HepG2 (cell line): ENCODE measurements at regions not wholly inside any gene's neighbourhood (a gene's known extent, or its start where the extent isn't known, plus 50 kb on each side); places are given as distances from the start of the nearest gene placed in this dataset.

Experiments used
- ATAC-seq: fragments of 200-7000 bp; cut with Tn5 transposase; 3 replicates; pipeline ENCODE4 v1.9.1; 2020; ENCODE audit warnings: mild to moderate bottlenecking, moderate library complexity
- BruUV-seq: library from RNA; stranded (reverse); fragments of 400-500 nt; replicated peaks from 2 replicates; lab custom pipeline; 2021; lab: Mats Ljungman, UMichigan
- CTCF ChIA-PET: fragments of 300-600 bp; formaldehyde crosslinking; extraction: SDS; loops from one replicate; lab custom pipeline; 2021; ENCODE audit warnings: low total read pairs, inconsistent platforms, low intra/inter-chr PET ratio; lab: Yijun Ruan, JAX
- POLR2A ChIA-PET: fragments of 350-600 bp; sonication (Branson Sonifier 250); formaldehyde crosslinking; loops from one replicate; lab custom pipeline; 2020; ENCODE audit warnings: antibody characterized with exemption, inconsistent platforms; lab: Yijun Ruan, JAX
- DNase-seq: peaks from one replicate; pipeline ENCODE4 v3.0.0-alpha.2; 2015; ENCODE audit warnings: low spot score
- FAIRE-seq: peaks from 3 replicates; lab custom pipeline; 2011; peaks lifted over from hg19 to GRCh38; lab: Jason Lieb, UNC
- H2AFZ ChIP-seq: one replicate; pipeline ENCODE4 v1.6.1; 2011; ENCODE audit warnings: low read length, inconsistent platforms
- H3K27ac ChIP-seq: fragments of 300-600 bp; 3 replicates; pipeline ENCODE4 v1.8.0; 2011; ENCODE audit warnings: mixed run types, mild to moderate bottlenecking, mixed read lengths, low read length, inconsistent platforms; ENCODE audit not compliant: insufficient read depth; ENCODE audit errors: extremely low read length
- H3K27me3 ChIP-seq, 2 experiments: fragments of 200-600 bp in 1 of 2; 2 replicates in 1 of 2; 3 replicates in 1 of 2; pipeline versions ENCODE4 v1.6.0 to v1.8.0; 2011; ENCODE audit warnings: low read length in 2 of 2, mild to moderate bottlenecking in 2 of 2, moderate library complexity in 2 of 2, inconsistent platforms in 1 of 2; ENCODE audit not compliant: insufficient read depth in 2 of 2, control insufficient read depth in 1 of 2
- H3K36me3 ChIP-seq, 2 experiments: fragments of 200-600 bp in 1 of 2; replicated peaks in 1 of 2; 2 replicates in 1 of 2; 3 replicates in 1 of 2; pipeline versions ENCODE4 v1.5.1 to v1.8.0; 2011; ENCODE audit warnings: low read length in 2 of 2, inconsistent platforms in 1 of 2; ENCODE audit not compliant: insufficient read depth in 2 of 2, control insufficient read depth in 1 of 2
- H3K4me1 ChIP-seq: 2 replicates; pipeline ENCODE4 v1.5.1; 2012; ENCODE audit warnings: low read length, inconsistent platforms; ENCODE audit not compliant: insufficient read depth
- H3K4me2 ChIP-seq: 2 replicates; pipeline ENCODE4 v1.6.0; 2011; ENCODE audit warnings: low read depth, low read length, inconsistent platforms
- H3K4me3 ChIP-seq, 3 experiments: fragments of 200-600 bp in 1 of 3; sonication (generic), shearing (Covaris generic) in 1 of 3; replicated peaks in 1 of 3; 2 replicates each; pipeline ENCODE4 v1.5.1; 2011 to 2016; ENCODE audit warnings: low read length in 3 of 3, inconsistent platforms in 2 of 3, low read depth in 2 of 3, mild to moderate bottlenecking in 2 of 3, control low read depth in 1 of 3, mixed read lengths in 1 of 3; ENCODE audit not compliant: insufficient read depth in 1 of 3
- H3K79me2 ChIP-seq: one replicate; pipeline ENCODE4 v1.6.1; 2011; ENCODE audit warnings: low read length, inconsistent platforms; ENCODE audit not compliant: insufficient read depth
- H3K9ac ChIP-seq: 2 replicates; pipeline ENCODE4 v1.6.0; 2011; ENCODE audit warnings: mild to moderate bottlenecking, low read depth, low read length, inconsistent platforms; ENCODE audit not compliant: insufficient read depth
- H3K9me3 ChIP-seq: 2 replicates; pipeline ENCODE4 v1.5.1; 2012; ENCODE audit warnings: mild to moderate bottlenecking, low read length
- H4K20me1 ChIP-seq: 2 replicates; pipeline ENCODE4 v1.6.0; 2011; ENCODE audit warnings: inconsistent platforms, mild to moderate bottlenecking, low read length, moderate library complexity; ENCODE audit not compliant: insufficient read depth
- KDM1A ChIP-seq: IDR thresholded peaks from 2 replicates; pipeline ENCODE4 v1.6.1; 2016; ENCODE audit warnings: missing compliant biosample characterization
- MYNN ChIP-seq: sonication (generic); formaldehyde crosslinking; IDR thresholded peaks from 2 replicates; pipeline ENCODE4 v1.4.0; 2020; ENCODE audit warnings: mild to moderate bottlenecking, low read depth, missing genetic modification reagents
- PHF21A ChIP-seq: sonication (generic); formaldehyde crosslinking; IDR thresholded peaks from 2 replicates; pipeline ENCODE4 v1.5.0; 2020; ENCODE audit warnings: mild to moderate bottlenecking, missing genetic modification reagents
- POLR2A ChIP-seq, 2 experiments: IDR thresholded peaks; 2 replicates each; pipeline ENCODE4 v1.6.1; 2011; ENCODE audit warnings: low read depth in 2 of 2, low read length in 2 of 2, mild to moderate bottlenecking in 1 of 2, moderate library complexity in 1 of 2; ENCODE audit not compliant: insufficient read depth in 1 of 2
- SIX1 ChIP-seq: sonication (generic); formaldehyde crosslinking; IDR thresholded peaks from 2 replicates; pipeline ENCODE4 v1.4.0; 2020; ENCODE audit warnings: missing genetic modification reagents, borderline replicate concordance
- SMYD3 ChIP-seq: sonication (generic); formaldehyde crosslinking; IDR thresholded peaks from 2 replicates; pipeline ENCODE4 v1.8.1; 2023; ENCODE audit warnings: mild to moderate bottlenecking, missing genetic modification reagents
- ZNF317 ChIP-seq: sonication (generic); formaldehyde crosslinking; IDR thresholded peaks from 2 replicates; pipeline ENCODE4 v1.5.0; 2020; ENCODE audit warnings: mild to moderate bottlenecking, missing genetic modification reagents
- ZNF572 ChIP-seq: sonication (generic); formaldehyde crosslinking; IDR thresholded peaks from 2 replicates; pipeline ENCODE4 v1.5.1; 2020; ENCODE audit warnings: mild to moderate bottlenecking, missing genetic modification reagents
- ZNF652 ChIP-seq: IDR thresholded peaks from 2 replicates; pipeline ENCODE4 v1.6.1; 2016; ENCODE audit warnings: low read depth, borderline replicate concordance
- WGBS: methylation state at CpG from one replicate; pipeline ENCODE4 v1.1.6; 2017; ENCODE audit warnings: low lambda C conversion rate; 5-methylcytosine and 5-hydroxymethylcytosine counted together
- in situ Hi-C: cut with HindIII; loops from 2 replicates; pipeline ENCODE4 v1.10.0; 2017; ENCODE audit warnings: low pct_unique_long_range_greater_than_20kb; ENCODE audit not compliant: extremely low pct_ligation_motif_present
- intact Hi-C: fragments of 100-400 bp; cut with micrococcal nuclease; formaldehyde crosslinking; loops from one replicate; pipeline ENCODE4 v1.10.0; 2022; ENCODE audit not compliant: unreplicated experiment
- TF ChIP-seq, protein P1 (sequence below): sonication (generic); formaldehyde crosslinking; IDR thresholded peaks from 2 replicates; pipeline ENCODE4 v1.9.0; 2021; ENCODE audit warnings: missing genetic modification reagents, mild to moderate bottlenecking, borderline replicate concordance
- TF ChIP-seq, protein P2 (sequence below): IDR thresholded peaks from 2 replicates; pipeline ENCODE4 v1.6.1; 2018; ENCODE audit warnings: missing genetic modification reagents
- TF ChIP-seq, protein P3 (sequence below): sonication (generic); formaldehyde crosslinking; IDR thresholded peaks from 2 replicates; pipeline ENCODE4 v1.8.0; 2022; ENCODE audit warnings: mild to moderate bottlenecking, missing genetic modification reagents, moderate library complexity
- TF ChIP-seq, protein P4 (sequence below): fragments of 450-650 bp; IDR thresholded peaks from 2 replicates; pipeline ENCODE4 v1.6.1; 2017
- TF ChIP-seq, protein P5 (sequence below): sonication (generic); formaldehyde crosslinking; IDR thresholded peaks from 2 replicates; pipeline ENCODE4 v1.8.0; 2022; ENCODE audit warnings: missing genetic modification reagents, low read depth, mild to moderate bottlenecking, borderline replicate concordance
- TF ChIP-seq, protein P6 (sequence below): sonication (generic); formaldehyde crosslinking; conservative IDR thresholded peaks from 2 replicates; pipeline ENCODE4 v1.4.0; 2020; ENCODE audit warnings: mild to moderate bottlenecking, missing genetic modification reagents, moderate library complexity

DNA sequence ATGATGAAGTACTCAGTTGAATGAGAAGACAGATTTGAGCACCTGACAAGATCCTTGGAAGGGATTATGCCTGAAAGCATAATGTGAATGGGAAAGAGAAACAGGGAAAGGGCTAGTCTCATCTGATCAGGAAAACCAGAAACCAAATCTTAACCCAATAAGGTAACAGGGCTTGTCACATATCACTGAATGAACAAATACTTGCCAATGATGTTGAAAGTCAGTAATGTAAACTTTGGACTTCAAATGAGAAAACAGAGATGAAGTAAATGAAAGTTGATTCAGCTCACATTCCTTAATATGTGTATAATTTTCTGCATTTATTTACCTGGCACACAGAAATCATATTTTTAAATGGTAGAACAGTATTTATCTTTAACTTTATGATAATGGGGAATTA lies 480.0 kb downstream of the KCTD12 start (continued):
- TF ChIP-seq, protein P1, sequence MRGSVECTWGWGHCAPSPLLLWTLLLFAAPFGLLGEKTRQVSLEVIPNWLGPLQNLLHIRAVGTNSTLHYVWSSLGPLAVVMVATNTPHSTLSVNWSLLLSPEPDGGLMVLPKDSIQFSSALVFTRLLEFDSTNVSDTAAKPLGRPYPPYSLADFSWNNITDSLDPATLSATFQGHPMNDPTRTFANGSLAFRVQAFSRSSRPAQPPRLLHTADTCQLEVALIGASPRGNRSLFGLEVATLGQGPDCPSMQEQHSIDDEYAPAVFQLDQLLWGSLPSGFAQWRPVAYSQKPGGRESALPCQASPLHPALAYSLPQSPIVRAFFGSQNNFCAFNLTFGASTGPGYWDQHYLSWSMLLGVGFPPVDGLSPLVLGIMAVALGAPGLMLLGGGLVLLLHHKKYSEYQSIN (CRISPR knock-in tag): no peak
- TF ChIP-seq ZNF572: no peak
- TF ChIP-seq SMYD3 (CRISPR knock-in tag): no peak
- TF ChIP-seq, protein P2, sequence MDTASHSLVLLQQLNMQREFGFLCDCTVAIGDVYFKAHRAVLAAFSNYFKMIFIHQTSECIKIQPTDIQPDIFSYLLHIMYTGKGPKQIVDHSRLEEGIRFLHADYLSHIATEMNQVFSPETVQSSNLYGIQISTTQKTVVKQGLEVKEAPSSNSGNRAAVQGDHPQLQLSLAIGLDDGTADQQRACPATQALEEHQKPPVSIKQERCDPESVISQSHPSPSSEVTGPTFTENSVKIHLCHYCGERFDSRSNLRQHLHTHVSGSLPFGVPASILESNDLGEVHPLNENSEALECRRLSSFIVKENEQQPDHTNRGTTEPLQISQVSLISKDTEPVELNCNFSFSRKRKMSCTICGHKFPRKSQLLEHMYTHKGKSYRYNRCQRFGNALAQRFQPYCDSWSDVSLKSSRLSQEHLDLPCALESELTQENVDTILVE: no peak

DNA sequence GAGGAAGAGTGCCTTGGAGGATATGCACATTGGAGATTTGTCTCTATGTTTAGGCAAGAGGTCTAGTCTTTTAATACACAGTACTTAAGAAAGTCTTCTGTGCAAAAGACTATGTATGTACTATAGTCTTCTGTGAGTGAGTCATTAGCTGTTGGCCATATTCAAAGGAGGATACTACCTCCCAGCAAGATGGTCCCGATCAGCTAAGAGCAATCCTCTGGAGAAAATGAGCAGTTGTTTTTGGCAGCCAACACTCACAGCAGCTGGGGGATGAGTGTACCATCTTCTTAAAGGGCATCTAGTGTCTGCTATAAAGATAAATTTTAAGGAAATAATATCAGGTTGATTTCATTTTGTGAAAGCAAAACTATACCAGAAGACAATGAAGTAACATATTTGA lies 487.8 kb downstream of the KCTD12 start:
- Histone ChIP-seq H3K27ac (no peak overlapping the region), H3K36me3 (no peaks in the 10 kb centered on the region), H3K9ac (no peak overlapping the region), H3K4me3 (no peak overlapping the region), H3K79me2 (no peaks in the 10 kb centered on the region), H3K9me3 (no peaks in the 10 kb centered on the region), H3K4me1 (no peaks in the 10 kb centered on the region), H3K4me2 (no peak overlapping the region), H4K20me1 (no peaks in the 10 kb centered on the region), H2AFZ (no peak overlapping the region), H3K27me3 (no peaks in the 10 kb centered on the region)
- POLR2A ChIA-PET: no interaction called here
- in situ Hi-C loops: no loop called here
- FAIRE-seq (no peak), ATAC-seq (no peak), DNase-seq (no peak)
- WGBS: 0% methylated on average over 1 of the region's 1 CpG
- no TSS peak for BruUV-seq
- CTCF ChIA-PET: no interaction called here
- TF ChIP-seq POLR2A (IDR thresholded peaks at IDR 0.05; ENCODE audit: insufficient read depth in 1 of 2, low read depth in 2 of 2, low read length in 2 of 2) (no peak), ZNF317 (CRISPR knock-in tag) (no peak), SIX1 (no peak), ZNF652 (CRISPR knock-in tag) (no peak), KDM1A (CRISPR knock-in tag) (no peak), MYNN (CRISPR knock-in tag) (no peak), PHF21A (no peak)
- TF ChIP-seq, protein P3, sequence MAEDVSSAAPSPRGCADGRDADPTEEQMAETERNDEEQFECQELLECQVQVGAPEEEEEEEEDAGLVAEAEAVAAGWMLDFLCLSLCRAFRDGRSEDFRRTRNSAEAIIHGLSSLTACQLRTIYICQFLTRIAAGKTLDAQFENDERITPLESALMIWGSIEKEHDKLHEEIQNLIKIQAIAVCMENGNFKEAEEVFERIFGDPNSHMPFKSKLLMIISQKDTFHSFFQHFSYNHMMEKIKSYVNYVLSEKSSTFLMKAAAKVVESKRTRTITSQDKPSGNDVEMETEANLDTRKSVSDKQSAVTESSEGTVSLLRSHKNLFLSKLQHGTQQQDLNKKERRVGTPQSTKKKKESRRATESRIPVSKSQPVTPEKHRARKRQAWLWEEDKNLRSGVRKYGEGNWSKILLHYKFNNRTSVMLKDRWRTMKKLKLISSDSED (CRISPR knock-in tag): no peak
- TF ChIP-seq, protein P4, sequence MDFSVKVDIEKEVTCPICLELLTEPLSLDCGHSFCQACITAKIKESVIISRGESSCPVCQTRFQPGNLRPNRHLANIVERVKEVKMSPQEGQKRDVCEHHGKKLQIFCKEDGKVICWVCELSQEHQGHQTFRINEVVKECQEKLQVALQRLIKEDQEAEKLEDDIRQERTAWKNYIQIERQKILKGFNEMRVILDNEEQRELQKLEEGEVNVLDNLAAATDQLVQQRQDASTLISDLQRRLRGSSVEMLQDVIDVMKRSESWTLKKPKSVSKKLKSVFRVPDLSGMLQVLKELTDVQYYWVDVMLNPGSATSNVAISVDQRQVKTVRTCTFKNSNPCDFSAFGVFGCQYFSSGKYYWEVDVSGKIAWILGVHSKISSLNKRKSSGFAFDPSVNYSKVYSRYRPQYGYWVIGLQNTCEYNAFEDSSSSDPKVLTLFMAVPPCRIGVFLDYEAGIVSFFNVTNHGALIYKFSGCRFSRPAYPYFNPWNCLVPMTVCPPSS: no peak
- TF ChIP-seq, protein P5, sequence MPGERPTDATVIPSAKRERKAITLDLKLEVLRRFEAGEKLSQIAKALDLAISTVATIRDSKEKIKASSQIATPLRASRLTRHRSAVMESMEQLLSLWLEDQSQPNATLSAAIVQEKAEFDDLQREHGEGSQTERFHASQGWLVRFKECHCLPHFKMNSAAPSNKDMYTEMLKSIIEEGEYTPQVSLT: no peak
- TF ChIP-seq, protein P6, sequence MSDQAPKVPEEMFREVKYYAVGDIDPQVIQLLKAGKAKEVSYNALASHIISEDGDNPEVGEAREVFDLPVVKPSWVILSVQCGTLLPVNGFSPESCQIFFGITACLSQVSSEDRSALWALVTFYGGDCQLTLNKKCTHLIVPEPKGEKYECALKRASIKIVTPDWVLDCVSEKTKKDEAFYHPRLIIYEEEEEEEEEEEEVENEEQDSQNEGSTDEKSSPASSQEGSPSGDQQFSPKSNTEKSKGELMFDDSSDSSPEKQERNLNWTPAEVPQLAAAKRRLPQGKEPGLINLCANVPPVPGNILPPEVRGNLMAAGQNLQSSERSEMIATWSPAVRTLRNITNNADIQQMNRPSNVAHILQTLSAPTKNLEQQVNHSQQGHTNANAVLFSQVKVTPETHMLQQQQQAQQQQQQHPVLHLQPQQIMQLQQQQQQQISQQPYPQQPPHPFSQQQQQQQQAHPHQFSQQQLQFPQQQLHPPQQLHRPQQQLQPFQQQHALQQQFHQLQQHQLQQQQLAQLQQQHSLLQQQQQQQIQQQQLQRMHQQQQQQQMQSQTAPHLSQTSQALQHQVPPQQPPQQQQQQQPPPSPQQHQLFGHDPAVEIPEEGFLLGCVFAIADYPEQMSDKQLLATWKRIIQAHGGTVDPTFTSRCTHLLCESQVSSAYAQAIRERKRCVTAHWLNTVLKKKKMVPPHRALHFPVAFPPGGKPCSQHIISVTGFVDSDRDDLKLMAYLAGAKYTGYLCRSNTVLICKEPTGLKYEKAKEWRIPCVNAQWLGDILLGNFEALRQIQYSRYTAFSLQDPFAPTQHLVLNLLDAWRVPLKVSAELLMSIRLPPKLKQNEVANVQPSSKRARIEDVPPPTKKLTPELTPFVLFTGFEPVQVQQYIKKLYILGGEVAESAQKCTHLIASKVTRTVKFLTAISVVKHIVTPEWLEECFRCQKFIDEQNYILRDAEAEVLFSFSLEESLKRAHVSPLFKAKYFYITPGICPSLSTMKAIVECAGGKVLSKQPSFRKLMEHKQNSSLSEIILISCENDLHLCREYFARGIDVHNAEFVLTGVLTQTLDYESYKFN: no peak
- intact Hi-C loops: no loop called here
